SU-DHL-6 (cell line): ENCODE measurements at regions not wholly inside any gene's neighbourhood (a gene's known extent, or its start where the extent isn't known, plus 50 kb on each side); places are given as distances from the start of the nearest gene placed in this dataset.

Experiments used
- H2AFZ ChIP-seq: fragments of 200-600 bp; sonication (generic); 2 replicates; pipeline ENCODE4 v1.6.1; 2014; ENCODE audit warnings: low read depth, mild to moderate bottlenecking, moderate library complexity, mixed read lengths, antibody characterized with exemption, low read length; ENCODE audit not compliant: severe bottlenecking
- H3F3A ChIP-seq: fragments of 200-600 bp; shearing (Covaris generic); 2 replicates; pipeline ENCODE4 v1.6.0; 2016; ENCODE audit warnings: antibody characterized with exemption, mild to moderate bottlenecking; ENCODE audit not compliant: insufficient read depth
- H3K27ac ChIP-seq: fragments of 200-600 bp; sonication (generic); 2 replicates; pipeline ENCODE4 v1.5.1; 2016; ENCODE audit warnings: low read depth, mild to moderate bottlenecking, low read length, moderate library complexity, mixed read lengths
- H3K27me3 ChIP-seq: fragments of 200-600 bp; sonication (generic), shearing (Covaris generic); 2 replicates; pipeline ENCODE4 v1.6.0; 2014; ENCODE audit warnings: mild to moderate bottlenecking, low read length
- H3K36me3 ChIP-seq: fragments of 200-600 bp; sonication (generic); 2 replicates; pipeline ENCODE4 v1.6.1; 2014; ENCODE audit warnings: mild to moderate bottlenecking, low read length, mixed read lengths
- H3K4me2 ChIP-seq: fragments of 300-600, 200-600 bp; shearing (Covaris generic), sonication (generic); 2 replicates; pipeline ENCODE4 v1.6.0; 2014; ENCODE audit warnings: low read length, low read depth, mild to moderate bottlenecking; ENCODE audit not compliant: poor library complexity, severe bottlenecking
- H3K4me3 ChIP-seq: fragments of 200-600 bp; sonication (generic); 2 replicates; pipeline ENCODE4 v1.5.1; 2014; ENCODE audit warnings: antibody characterized with exemption, low read length, mild to moderate bottlenecking, mixed read lengths; ENCODE audit not compliant: insufficient read depth, poor library complexity, severe bottlenecking
- H3K79me2 ChIP-seq: fragments of 200-600 bp; sonication (generic); 2 replicates; pipeline ENCODE4 v1.6.1; 2014; ENCODE audit warnings: mild to moderate bottlenecking, low read length, moderate library complexity; ENCODE audit not compliant: insufficient read depth
- H3K9ac ChIP-seq: fragments of 200-600 bp; sonication (generic); 2 replicates; pipeline ENCODE4 v1.7.0; 2014; ENCODE audit warnings: mild to moderate bottlenecking, low read length
- H3K9me2 ChIP-seq: fragments of 200-600 bp; sonication (generic); replicated peaks from 2 replicates; pipeline ENCODE4 v1.6.1; 2014; ENCODE audit warnings: low read length; ENCODE audit not compliant: insufficient read depth
- H3K9me3 ChIP-seq: fragments of 200-600 bp; sonication (generic); 2 replicates; pipeline ENCODE4 v1.6.1; 2014; ENCODE audit warnings: low read length, mixed read lengths; ENCODE audit not compliant: insufficient read depth
- H4K20me1 ChIP-seq: fragments of 200-600 bp; sonication (generic); 2 replicates; pipeline ENCODE4 v1.6.1; 2014; ENCODE audit warnings: low read depth, mild to moderate bottlenecking, antibody characterized with exemption, low read length, moderate library complexity, mixed read lengths
- EZH2phosphoT487 ChIP-seq: fragments of 200-600 bp; sonication (generic), shearing (Covaris generic); conservative IDR thresholded peaks from 2 replicates; pipeline ENCODE4 v1.6.1; 2018; ENCODE audit warnings: mild to moderate bottlenecking, antibody characterized with exemption, low read length, moderate library complexity, mixed read lengths
- TF ChIP-seq, protein P1 (sequence below): fragments of 200-600 bp; sonication (generic); IDR thresholded peaks from one replicate; pipeline ENCODE4 v1.5.1; 2017; ENCODE audit warnings: antibody characterized with exemption, mild to moderate bottlenecking, low read length, moderate library complexity; ENCODE audit not compliant: insufficient read depth, poor library complexity, severe bottlenecking

DNA sequence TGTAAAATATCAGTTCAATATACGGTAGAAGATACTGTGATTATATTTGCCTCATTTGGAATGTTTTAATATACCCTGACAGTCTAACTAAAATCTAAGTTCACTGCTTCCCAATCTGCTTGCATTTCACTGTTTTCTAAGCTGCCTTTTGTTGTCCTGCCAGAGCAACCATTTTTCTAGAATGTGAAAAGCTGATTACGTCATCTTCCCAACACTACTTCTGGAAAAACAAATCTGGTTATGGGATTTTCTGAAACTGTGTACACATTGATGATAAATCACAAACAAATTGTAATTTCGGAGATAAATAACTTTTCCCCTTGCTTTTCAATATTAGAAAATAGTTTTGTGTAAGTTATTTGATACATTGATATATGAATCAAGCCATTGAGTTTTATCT, 1529.0 kb downstream of the CDH11 start:
- Histone ChIP-seq H3K9me3 (no peaks in the 10 kb centered on the region), H3K4me3 (no peak overlapping the region), H3K4me2 (no peak overlapping the region), H3K9ac (no peak overlapping the region), H3K27ac (no peak overlapping the region), H2AFZ (no peak overlapping the region), H3K27me3 (no peaks in the 10 kb centered on the region), H3K9me2 (no peaks in the 10 kb centered on the region), H3K79me2 (no peaks in the 10 kb centered on the region), H3F3A (no peaks in the 10 kb centered on the region), H4K20me1 (no peaks in the 10 kb centered on the region), H3K36me3 (no peaks in the 10 kb centered on the region)
- no peak for TF ChIP-seq EZH2phosphoT487
- TF ChIP-seq, protein P1, sequence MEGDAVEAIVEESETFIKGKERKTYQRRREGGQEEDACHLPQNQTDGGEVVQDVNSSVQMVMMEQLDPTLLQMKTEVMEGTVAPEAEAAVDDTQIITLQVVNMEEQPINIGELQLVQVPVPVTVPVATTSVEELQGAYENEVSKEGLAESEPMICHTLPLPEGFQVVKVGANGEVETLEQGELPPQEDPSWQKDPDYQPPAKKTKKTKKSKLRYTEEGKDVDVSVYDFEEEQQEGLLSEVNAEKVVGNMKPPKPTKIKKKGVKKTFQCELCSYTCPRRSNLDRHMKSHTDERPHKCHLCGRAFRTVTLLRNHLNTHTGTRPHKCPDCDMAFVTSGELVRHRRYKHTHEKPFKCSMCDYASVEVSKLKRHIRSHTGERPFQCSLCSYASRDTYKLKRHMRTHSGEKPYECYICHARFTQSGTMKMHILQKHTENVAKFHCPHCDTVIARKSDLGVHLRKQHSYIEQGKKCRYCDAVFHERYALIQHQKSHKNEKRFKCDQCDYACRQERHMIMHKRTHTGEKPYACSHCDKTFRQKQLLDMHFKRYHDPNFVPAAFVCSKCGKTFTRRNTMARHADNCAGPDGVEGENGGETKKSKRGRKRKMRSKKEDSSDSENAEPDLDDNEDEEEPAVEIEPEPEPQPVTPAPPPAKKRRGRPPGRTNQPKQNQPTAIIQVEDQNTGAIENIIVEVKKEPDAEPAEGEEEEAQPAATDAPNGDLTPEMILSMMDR, result no peak

DNA sequence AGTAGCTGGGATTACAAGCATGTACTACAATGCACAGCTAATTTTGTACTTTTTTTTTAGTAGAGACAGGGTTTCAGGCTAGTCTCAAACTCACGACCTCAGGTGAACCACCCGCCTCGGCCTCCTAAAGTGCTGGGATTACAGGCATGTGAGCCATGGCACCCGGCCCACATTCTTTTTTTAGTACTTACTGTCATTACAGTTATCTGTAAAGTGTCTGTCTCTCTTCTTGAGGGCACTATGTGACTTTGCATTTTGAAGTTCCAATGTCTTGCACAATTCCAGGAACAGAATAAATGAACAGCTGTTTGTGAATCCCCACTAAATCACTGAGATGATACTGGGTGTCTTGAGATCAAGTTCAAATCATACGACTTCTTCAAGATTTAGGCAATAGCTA, 1540.3 kb downstream of the CDH11 start:
- Histone ChIP-seq H3K9me3 (no peaks in the 10 kb centered on the region), H4K20me1 (no peaks in the 10 kb centered on the region), H3K79me2 (no peaks in the 10 kb centered on the region), H2AFZ (no peak overlapping the region), H3K9me2 (no peaks in the 10 kb centered on the region), H3K36me3 (no peaks in the 10 kb centered on the region), H3F3A (no peaks in the 10 kb centered on the region), H3K4me2 (no peak overlapping the region), H3K4me3 (no peak overlapping the region), H3K27ac (no peak overlapping the region), H3K27me3 (no peaks in the 10 kb centered on the region), H3K9ac (no peak overlapping the region)
- TF ChIP-seq EZH2phosphoT487, result no peak
- TF ChIP-seq, protein P1, result no peak

DNA sequence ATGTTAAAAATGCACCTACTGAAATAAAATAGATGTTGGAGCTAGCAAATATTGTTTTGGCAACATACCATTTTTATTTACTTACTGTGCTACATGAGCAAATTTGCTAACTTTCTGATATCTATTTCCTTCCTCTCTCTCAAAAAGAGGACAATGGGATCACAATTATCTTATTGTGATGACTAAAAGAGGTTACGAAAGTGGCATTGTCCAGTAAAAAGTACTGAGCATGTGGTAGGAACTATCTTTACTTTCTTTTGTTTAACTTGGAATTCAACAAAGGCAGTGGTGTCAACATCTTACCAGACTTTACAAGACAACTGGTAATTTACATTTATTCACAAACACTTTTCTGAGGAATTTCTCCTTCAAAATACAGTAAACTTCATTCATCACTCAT, 1542.6 kb upstream of the CDH8 start:
- H3K36me3 ChIP-seq, result no peaks in the 10 kb centered on the region
- no peaks in the 10 kb centered on the region for H3K27me3 ChIP-seq
- TF ChIP-seq, protein P1, result no peak
- TF ChIP-seq EZH2phosphoT487, result no peak
- H3K9me2 ChIP-seq, result no peaks in the 10 kb centered on the region
- H3K4me2 ChIP-seq, result no peak overlapping the region
- no peak overlapping the region for H3K4me3 ChIP-seq
- no peaks in the 10 kb centered on the region for H3F3A ChIP-seq
- H2AFZ ChIP-seq, result no peak overlapping the region
- H3K79me2 ChIP-seq, result no peaks in the 10 kb centered on the region
- no peak overlapping the region for H3K27ac ChIP-seq
- no peak overlapping the region for H3K9ac ChIP-seq
- H4K20me1 ChIP-seq, result no peaks in the 10 kb centered on the region
- H3K9me3 ChIP-seq, result no peaks in the 10 kb centered on the region
